Transverse colon (tissue), 4 donors: ENCODE measurements at regions not wholly inside any gene's neighbourhood (a gene's known extent, or its start where the extent isn't known, plus 50 kb on each side); places are given as distances from the start of the nearest gene placed in this dataset.

Source experiments
- CTCF ChIP-seq, 5 experiments: fragments of 200-600 bp in 3 of 5; fragments of 450-650 bp in 2 of 5; sonication (generic) in 3 of 5; IDR thresholded peaks; 1 replicate in 2 of 5; 2 replicates in 3 of 5; pipeline ENCODE4 v1.5.1; 2016 to 2017; ENCODE audit warnings: antibody characterized with exemption in 5 of 5, inconsistent platforms in 3 of 5, mild to moderate bottlenecking in 2 of 5, moderate library complexity in 1 of 5
- POLR2A ChIP-seq: fragments of 450-650 bp; IDR thresholded peaks from one replicate; pipeline ENCODE4 v1.6.1; 2016; ENCODE audit warnings: antibody characterized with exemption, mild to moderate bottlenecking, moderate library complexity
- POLR2AphosphoS5 ChIP-seq, 3 donors: sonication (generic); formaldehyde crosslinking; IDR thresholded peaks; one replicate each; pipeline ENCODE4 v1.6.1; 2016; ENCODE audit warnings: antibody characterized with exemption in 3 of 3

GRCh38 chr2:128742467-128742866 is 423.8 kb upstream of the HS6ST1 start:
- TF ChIP-seq CTCF (IDR thresholded peaks at IDR 0.05): no peak
- no peak for TF ChIP-seq POLR2A
- no peak for TF ChIP-seq POLR2AphosphoS5 (IDR thresholded peaks at IDR 0.05)
